Thyroid gland (tissue), 4 donors: ENCODE measurements at regions not wholly inside any gene's neighbourhood (a gene's known extent, or its start where the extent isn't known, plus 50 kb on each side); places are given as distances from the start of the nearest gene placed in this dataset.

ENCODE experiments used
- DNase-seq, 2 donors: peaks; one replicate each; pipeline ENCODE4 v3.0.0-alpha.2; 2019
- H3K27ac ChIP-seq, 3 donors: fragments of 200-600 bp; sonication (generic); 1 replicate in 2 of 3; 2 replicates in 1 of 3; pipeline ENCODE4 v1.5.1; 2016 to 2019; ENCODE audit warnings: mild to moderate bottlenecking in 1 of 3, moderate library complexity in 1 of 3
- H3K27me3 ChIP-seq: fragments of 200-600 bp; sonication (generic); one replicate; pipeline ENCODE4 v1.5.1; 2019
- H3K36me3 ChIP-seq, 2 donors: fragments of 200-600 bp; sonication (generic); one replicate each; pipeline ENCODE4 v1.5.1; 2016 to 2019
- H3K4me1 ChIP-seq, 2 donors: fragments of 200-600 bp; sonication (generic); one replicate each; pipeline ENCODE4 v1.5.1; 2017 to 2019
- H3K4me3 ChIP-seq, 3 donors: fragments of 200-600 bp; sonication (generic); replicated peaks in 1 of 3; 1 replicate in 2 of 3; 2 replicates in 1 of 3; pipeline ENCODE4 v1.5.1; 2016; ENCODE audit warnings: mild to moderate bottlenecking in 1 of 3
- H3K9me3 ChIP-seq: fragments of 200-600 bp; sonication (generic); one replicate; pipeline ENCODE4 v1.5.1; 2017
- POLR2A ChIP-seq, 2 donors: fragments of 450-650 bp; IDR thresholded peaks; one replicate each; pipeline ENCODE4 v1.6.1; 2017; ENCODE audit warnings: antibody characterized with exemption in 2 of 2, mild to moderate bottlenecking in 2 of 2, moderate library complexity in 1 of 2
- WGBS, 2 donors: methylation state at CpG; one replicate each; pipeline ENCODE4 v1.1.5; 2017; 5-methylcytosine and 5-hydroxymethylcytosine counted together
- intact Hi-C: fragments of 100-400 bp; cut with DNase I; formaldehyde crosslinking; loops from one replicate; pipeline ENCODE4 v1.15.1; 2023
- TF ChIP-seq, protein P1 (sequence below), 6 experiments: fragments of 200-600 bp in 3 of 6; fragments of 450-650 bp in 3 of 6; sonication (generic) in 3 of 6; IDR thresholded peaks; one replicate each; pipeline ENCODE4 v1.5.1; 2016 to 2019; ENCODE audit warnings: antibody characterized with exemption in 6 of 6, mild to moderate bottlenecking in 2 of 6, inconsistent platforms in 1 of 6, moderate library complexity in 1 of 6

- no peak for TF ChIP-seq POLR2A (IDR thresholded peaks at IDR 0.05)
- TF ChIP-seq, protein P1, sequence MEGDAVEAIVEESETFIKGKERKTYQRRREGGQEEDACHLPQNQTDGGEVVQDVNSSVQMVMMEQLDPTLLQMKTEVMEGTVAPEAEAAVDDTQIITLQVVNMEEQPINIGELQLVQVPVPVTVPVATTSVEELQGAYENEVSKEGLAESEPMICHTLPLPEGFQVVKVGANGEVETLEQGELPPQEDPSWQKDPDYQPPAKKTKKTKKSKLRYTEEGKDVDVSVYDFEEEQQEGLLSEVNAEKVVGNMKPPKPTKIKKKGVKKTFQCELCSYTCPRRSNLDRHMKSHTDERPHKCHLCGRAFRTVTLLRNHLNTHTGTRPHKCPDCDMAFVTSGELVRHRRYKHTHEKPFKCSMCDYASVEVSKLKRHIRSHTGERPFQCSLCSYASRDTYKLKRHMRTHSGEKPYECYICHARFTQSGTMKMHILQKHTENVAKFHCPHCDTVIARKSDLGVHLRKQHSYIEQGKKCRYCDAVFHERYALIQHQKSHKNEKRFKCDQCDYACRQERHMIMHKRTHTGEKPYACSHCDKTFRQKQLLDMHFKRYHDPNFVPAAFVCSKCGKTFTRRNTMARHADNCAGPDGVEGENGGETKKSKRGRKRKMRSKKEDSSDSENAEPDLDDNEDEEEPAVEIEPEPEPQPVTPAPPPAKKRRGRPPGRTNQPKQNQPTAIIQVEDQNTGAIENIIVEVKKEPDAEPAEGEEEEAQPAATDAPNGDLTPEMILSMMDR (IDR thresholded peaks at IDR 0.05): no peak
- Histone ChIP-seq H3K4me3 (no peak overlapping the region), H3K27ac (no peak overlapping the region), H3K4me1 (peaks cover 24 to 29% of the 10 kb centered on the region in 2 donors), H3K27me3 (no peaks in the 10 kb centered on the region), H3K9me3 (no peaks in the 10 kb centered on the region), H3K36me3 (no peaks in the 10 kb centered on the region)
- 76 to 77% methylated on average over 5 of the region's 5 CpGs for WGBS, 2 donors
- no peak for DNase-seq
- intact Hi-C loops: no loop called here
Measured at GRCh38 chr2:85959185-85959584, 70.4 kb upstream of the ST3GAL5 start.

DNA sequence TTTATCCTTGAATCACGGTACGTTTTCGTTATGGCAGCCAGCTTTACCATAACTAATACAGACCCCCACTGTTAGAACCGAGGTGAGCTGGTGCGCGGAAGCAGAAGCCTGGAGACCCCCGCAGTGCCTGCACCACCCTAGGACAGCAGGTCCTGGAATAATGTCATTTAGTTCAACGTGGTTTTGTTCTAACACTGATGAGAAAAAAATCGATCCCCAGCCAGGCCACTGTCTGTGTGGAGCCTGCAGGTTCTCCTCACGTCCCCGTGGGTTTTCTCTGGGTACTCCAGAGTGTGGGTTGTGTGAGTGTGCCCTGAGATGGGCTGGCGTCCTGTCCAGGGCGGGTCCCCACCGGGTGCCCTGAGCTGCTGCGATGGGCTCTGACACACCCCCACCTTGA, 69.9 kb upstream of the ST3GAL5 start:
- intact Hi-C loops: no loop called here
- WGBS, 2 donors: 94 to 95% methylated on average over 15 of the region's 15 CpGs
- peaks cover 29 to 33% of the 10 kb centered on the region in 2 donors for H3K4me1 ChIP-seq
- no peak overlapping the region for H3K4me3 ChIP-seq
- no peaks in the 10 kb centered on the region for H3K27me3 ChIP-seq
- DNase-seq: no peak
- H3K27ac ChIP-seq: no peak overlapping the region
- H3K36me3 ChIP-seq: no peaks in the 10 kb centered on the region
- H3K9me3 ChIP-seq: no peaks in the 10 kb centered on the region
- TF ChIP-seq, protein P1 (IDR thresholded peaks at IDR 0.05): no peak
- no peak for TF ChIP-seq POLR2A (IDR thresholded peaks at IDR 0.05)

- peaks cover 37 to 48% of the 10 kb centered on the region in 2 donors for H3K4me1 ChIP-seq
- H3K27ac ChIP-seq: peak overlapping the region in 2 of 3 donors; percentile 93 to 95
- intact Hi-C loops: no loop called here
- TF ChIP-seq POLR2A (IDR thresholded peaks at IDR 0.05): no peak
- TF ChIP-seq, protein P1 (IDR thresholded peaks at IDR 0.05): no peak
- no peaks in the 10 kb centered on the region for H3K36me3 ChIP-seq
- no peak for DNase-seq
- H3K9me3 ChIP-seq: no peaks in the 10 kb centered on the region
- no peaks in the 10 kb centered on the region for H3K27me3 ChIP-seq
- 96 to 97% methylated on average over 2 of the region's 2 CpGs for WGBS, 2 donors
- no peak overlapping the region for H3K4me3 ChIP-seq
Measured at GRCh38 chr2:85957256-85957655, 68.5 kb upstream of the ST3GAL5 start.

- no peak for TF ChIP-seq POLR2A (IDR thresholded peaks at IDR 0.05)
- TF ChIP-seq, protein P1 (IDR thresholded peaks at IDR 0.05): no peak
- no peak for DNase-seq
- H3K27ac ChIP-seq: peak overlapping the region; percentile 93 to 95 (median 93)
- intact Hi-C loops: no loop called here
- H3K9me3 ChIP-seq: no peaks in the 10 kb centered on the region
- H3K4me3 ChIP-seq: no peak overlapping the region
- peaks cover 37 to 48% of the 10 kb centered on the region in 2 donors for H3K4me1 ChIP-seq
- WGBS, 2 donors: 86 to 87% methylated on average over 4 of the region's 4 CpGs
- H3K27me3 ChIP-seq: no peaks in the 10 kb centered on the region
- H3K36me3 ChIP-seq: no peaks in the 10 kb centered on the region
Measured at GRCh38 chr2:85956646-85957039, 67.9 kb upstream of the ST3GAL5 start.

DNA sequence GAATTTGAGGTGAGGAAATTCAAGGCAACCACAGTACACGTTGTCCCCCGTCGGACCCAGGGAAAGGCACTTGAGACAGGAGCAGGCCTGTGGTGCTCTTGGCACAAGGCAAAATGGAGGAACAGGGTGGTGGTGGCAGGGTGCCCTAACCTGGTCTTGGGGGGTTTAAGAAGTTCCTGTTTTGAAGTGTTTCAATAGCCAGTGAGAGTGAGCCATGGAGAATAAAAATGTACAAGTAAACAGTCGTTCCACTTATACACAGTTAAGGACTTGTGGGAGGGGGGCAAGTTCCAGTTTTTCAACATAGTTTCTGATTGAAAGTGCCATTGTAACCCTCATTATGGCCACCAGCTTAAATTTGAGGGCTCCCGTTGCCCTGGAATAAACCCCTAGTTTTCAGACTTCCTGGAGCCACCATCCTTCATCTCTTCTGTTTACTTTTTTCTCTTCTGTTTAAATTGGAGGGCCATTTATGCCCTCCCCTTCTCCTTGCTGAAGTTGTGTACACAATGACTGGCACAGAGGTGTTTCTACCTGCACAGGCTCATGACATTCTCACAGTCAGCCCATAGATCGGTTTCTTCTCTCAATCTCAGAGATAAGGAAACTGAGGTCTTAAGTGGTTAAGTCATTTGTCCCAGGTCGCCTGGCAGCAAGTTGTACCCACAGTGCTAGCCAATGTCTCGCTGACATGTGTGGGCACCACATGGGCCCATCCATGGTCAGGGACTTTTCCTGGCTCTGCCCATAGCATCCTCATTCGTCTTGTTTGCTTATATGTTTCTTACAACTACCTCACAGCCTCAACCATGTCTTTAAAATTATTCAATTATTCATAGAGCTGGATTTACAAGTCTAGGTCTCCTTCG, 66.0 kb upstream of the ST3GAL5 start:
- intact Hi-C loops: no loop called here

More for the DNA sequence above, 66.0 kb upstream of the ST3GAL5 start:
- TF ChIP-seq, protein P1 (IDR thresholded peaks at IDR 0.05): peak in 2 of 6 experiments; percentile 2 to 22
- peak in 1 of 2 donors; percentile 66 for TF ChIP-seq POLR2A (IDR thresholded peaks at IDR 0.05)
- H3K4me1 ChIP-seq: peaks cover 41 to 53% of the 10 kb centered on the region in 2 donors
- no peaks in the 10 kb centered on the region for H3K36me3 ChIP-seq
- no peaks in the 10 kb centered on the region for H3K9me3 ChIP-seq
- peak; percentile 97 to 98 for DNase-seq
- H3K4me3 ChIP-seq: no peak overlapping the region
- peak overlapping the region; percentile 93 to 96 (median 95) for H3K27ac ChIP-seq
- H3K27me3 ChIP-seq: no peaks in the 10 kb centered on the region
- 34 to 48% methylated on average over 10 of the region's 10 CpGs for WGBS, 2 donors
